ENCODE measurements at regions not wholly inside any gene's neighbourhood (a gene's known extent, or its start where the extent isn't known, plus 50 kb on each side); places are given as distances from the start of the nearest gene placed in this dataset.

DNA sequence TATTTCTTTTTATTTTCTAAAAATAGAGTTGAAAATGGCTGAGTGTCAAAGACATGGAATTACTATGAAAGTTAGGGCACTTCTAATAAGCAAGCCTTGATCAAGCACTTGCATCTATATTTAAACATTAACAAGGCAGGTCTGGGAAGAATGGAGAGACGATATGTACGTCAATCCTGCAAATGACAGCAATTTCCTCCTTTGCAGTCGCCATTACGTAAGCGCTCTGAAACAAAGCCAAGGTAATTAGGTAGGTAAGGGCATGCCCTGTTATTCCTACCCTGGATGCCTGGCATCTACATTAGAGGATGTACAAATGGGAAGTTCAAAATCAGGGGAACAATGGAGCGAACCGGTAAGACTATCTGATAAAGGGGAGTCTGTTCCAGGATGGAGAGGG, 664.0 kb upstream of the ARGLU1 start:
- no peak for DNase-seq
- no peak overlapping the region for H3K4me3 Mint-ChIP-seq
- Histone ChIP-seq H3K36me3 (ENCODE audit: control insufficient read depth, insufficient read depth, low read length) (no peaks in the 10 kb centered on the region), H3K27me3 (ENCODE audit: control insufficient read depth, insufficient read depth, low read length, poor library complexity, severe bottlenecking) (no peaks in the 10 kb centered on the region), H3K9me3 (ENCODE audit: control insufficient read depth, low read length) (no peaks in the 10 kb centered on the region), H3K4me1 (ENCODE audit: control insufficient read depth, insufficient read depth, low read length) (no peaks in the 10 kb centered on the region), H3K4me3 (ENCODE audit: low read length) (no peak overlapping the region), H3K27ac (ENCODE audit: low read depth, low read length) (no peak overlapping the region), H3K9ac (ENCODE audit: extremely low read depth, low read length, poor library complexity, severe bottlenecking) (no peak overlapping the region)
- TF ChIP-seq, protein P1, sequence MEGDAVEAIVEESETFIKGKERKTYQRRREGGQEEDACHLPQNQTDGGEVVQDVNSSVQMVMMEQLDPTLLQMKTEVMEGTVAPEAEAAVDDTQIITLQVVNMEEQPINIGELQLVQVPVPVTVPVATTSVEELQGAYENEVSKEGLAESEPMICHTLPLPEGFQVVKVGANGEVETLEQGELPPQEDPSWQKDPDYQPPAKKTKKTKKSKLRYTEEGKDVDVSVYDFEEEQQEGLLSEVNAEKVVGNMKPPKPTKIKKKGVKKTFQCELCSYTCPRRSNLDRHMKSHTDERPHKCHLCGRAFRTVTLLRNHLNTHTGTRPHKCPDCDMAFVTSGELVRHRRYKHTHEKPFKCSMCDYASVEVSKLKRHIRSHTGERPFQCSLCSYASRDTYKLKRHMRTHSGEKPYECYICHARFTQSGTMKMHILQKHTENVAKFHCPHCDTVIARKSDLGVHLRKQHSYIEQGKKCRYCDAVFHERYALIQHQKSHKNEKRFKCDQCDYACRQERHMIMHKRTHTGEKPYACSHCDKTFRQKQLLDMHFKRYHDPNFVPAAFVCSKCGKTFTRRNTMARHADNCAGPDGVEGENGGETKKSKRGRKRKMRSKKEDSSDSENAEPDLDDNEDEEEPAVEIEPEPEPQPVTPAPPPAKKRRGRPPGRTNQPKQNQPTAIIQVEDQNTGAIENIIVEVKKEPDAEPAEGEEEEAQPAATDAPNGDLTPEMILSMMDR (conservative IDR thresholded peaks at IDR 0.05), result no peak
- H3K36me3 Mint-ChIP-seq (ENCODE audit: low read depth), result no peaks in the 10 kb centered on the region
- H3K27me3 Mint-ChIP-seq (ENCODE audit: insufficient read depth), result no peaks in the 10 kb centered on the region
- no peak overlapping the region for H3K27ac Mint-ChIP-seq
- WGBS, 2 experiments (ENCODE audit: insufficient coverage in 1 of 2, insufficient read length in 1 of 2), result 92 to 95% methylated on average over 2 to 7 of the region's 7 CpGs
- no peaks in the 10 kb centered on the region for H3K4me1 Mint-ChIP-seq
- no peaks in the 10 kb centered on the region for H3K9me3 Mint-ChIP-seq

DNA sequence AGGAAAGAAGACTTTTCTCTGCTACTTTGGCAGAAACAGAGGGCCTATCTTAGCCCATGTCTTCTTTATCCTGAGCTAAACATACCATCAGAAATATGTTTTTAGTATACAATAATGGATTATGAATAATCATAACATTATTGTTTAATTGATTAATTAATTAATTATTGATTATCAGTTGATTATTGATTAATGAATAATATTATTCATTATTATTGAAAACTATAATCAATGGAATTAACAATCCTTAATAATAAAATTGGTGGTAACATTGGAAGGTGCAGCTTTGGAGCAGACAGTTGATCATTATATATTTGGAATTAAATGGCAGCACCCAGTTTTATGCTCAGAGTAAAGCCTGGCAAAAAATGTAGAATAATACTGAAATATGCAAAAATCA, 655.9 kb upstream of the ARGLU1 start:
- H3K9ac ChIP-seq (ENCODE audit: extremely low read depth, low read length, poor library complexity, severe bottlenecking), result no peak overlapping the region
- no peaks in the 10 kb centered on the region for H3K4me1 ChIP-seq (ENCODE audit: control insufficient read depth, insufficient read depth, low read length)
- no peaks in the 10 kb centered on the region for H3K27me3 ChIP-seq (ENCODE audit: control insufficient read depth, insufficient read depth, low read length, poor library complexity, severe bottlenecking)
- H3K9me3 ChIP-seq (ENCODE audit: control insufficient read depth, low read length), result no peaks in the 10 kb centered on the region
- Mint-ChIP-seq H3K27me3 (ENCODE audit: insufficient read depth) (no peaks in the 10 kb centered on the region), H3K36me3 (ENCODE audit: low read depth) (no peaks in the 10 kb centered on the region), H3K9me3 (no peaks in the 10 kb centered on the region), H3K4me3 (no peak overlapping the region), H3K27ac (no peak overlapping the region), H3K4me1 (peaks cover 11% of the 10 kb centered on the region)
- H3K4me3 ChIP-seq (ENCODE audit: low read length), result no peak overlapping the region
- no peaks in the 10 kb centered on the region for H3K36me3 ChIP-seq (ENCODE audit: control insufficient read depth, insufficient read depth, low read length)
- TF ChIP-seq, protein P1 (conservative IDR thresholded peaks at IDR 0.05), result no peak
- no peak overlapping the region for H3K27ac ChIP-seq (ENCODE audit: low read depth, low read length)
- no peak for DNase-seq

DNA sequence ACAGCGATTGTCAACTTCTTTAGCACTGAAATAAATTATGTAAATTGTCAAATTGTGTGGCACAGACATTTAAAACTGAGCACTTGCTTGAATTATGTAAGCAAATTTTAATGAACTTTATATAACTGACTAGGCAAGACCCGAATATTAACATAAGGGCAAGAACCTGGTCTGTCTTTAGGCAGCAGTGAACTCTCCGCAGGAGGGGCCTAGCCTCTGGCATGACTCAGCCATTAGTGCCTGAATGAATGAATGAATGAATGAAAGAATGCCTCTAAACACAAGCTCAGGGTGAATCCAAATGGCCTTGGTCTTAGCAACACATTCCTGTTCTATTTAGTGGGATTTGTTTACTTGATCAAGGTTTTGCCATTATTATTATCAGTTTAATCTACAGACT, 654.7 kb upstream of the ARGLU1 start:
- no peak overlapping the region for H3K9ac ChIP-seq (ENCODE audit: extremely low read depth, low read length, poor library complexity, severe bottlenecking)
- TF ChIP-seq, protein P1 (conservative IDR thresholded peaks at IDR 0.05), result no peak
- H3K4me3 ChIP-seq (ENCODE audit: low read length), result no peak overlapping the region
- H3K4me3 Mint-ChIP-seq, result no peak overlapping the region
- H3K36me3 Mint-ChIP-seq (ENCODE audit: low read depth), result no peaks in the 10 kb centered on the region
- no peaks in the 10 kb centered on the region for H3K9me3 Mint-ChIP-seq
- no peak overlapping the region for H3K27ac ChIP-seq (ENCODE audit: low read depth, low read length)
- H3K9me3 ChIP-seq (ENCODE audit: control insufficient read depth, low read length), result no peaks in the 10 kb centered on the region
- no peaks in the 10 kb centered on the region for H3K4me1 ChIP-seq (ENCODE audit: control insufficient read depth, insufficient read depth, low read length)
- no peak for DNase-seq
- no peak overlapping the region for H3K27ac Mint-ChIP-seq
- H3K27me3 ChIP-seq (ENCODE audit: control insufficient read depth, insufficient read depth, low read length, poor library complexity, severe bottlenecking), result no peaks in the 10 kb centered on the region
- H3K36me3 ChIP-seq (ENCODE audit: control insufficient read depth, insufficient read depth, low read length), result no peaks in the 10 kb centered on the region
- H3K4me1 Mint-ChIP-seq, result peaks cover 11% of the 10 kb centered on the region
- no peaks in the 10 kb centered on the region for H3K27me3 Mint-ChIP-seq (ENCODE audit: insufficient read depth)
- 86 to 93% methylated on average over 1 to 3 of the region's 3 CpGs for WGBS, 2 experiments (ENCODE audit: insufficient coverage in 1 of 2, insufficient read length in 1 of 2)
